ENCODE measurements at regions not wholly inside any gene's neighbourhood (a gene's known extent, or its start where the extent isn't known, plus 50 kb on each side); places are given as distances from the start of the nearest gene placed in this dataset.

GRCh38 chr9:75601280-75601679, 289.2 kb upstream of the PCSK5 start:
- no peak for DNase-seq
- no peak overlapping the region for H3K27ac Mint-ChIP-seq
- H3K36me3 Mint-ChIP-seq (ENCODE audit: low read depth): no peaks in the 10 kb centered on the region
- H3K9me3 Mint-ChIP-seq: no peaks in the 10 kb centered on the region
- H3K27me3 Mint-ChIP-seq: no peaks in the 10 kb centered on the region
- no peak overlapping the region for H3K4me3 Mint-ChIP-seq
- no peaks in the 10 kb centered on the region for H3K4me1 Mint-ChIP-seq (ENCODE audit: low read depth)

GRCh38 chr9:75602060-75602459, 288.4 kb upstream of the PCSK5 start:
- H3K36me3 Mint-ChIP-seq (ENCODE audit: low read depth): no peaks in the 10 kb centered on the region
- DNase-seq: no peak
- no peak overlapping the region for H3K27ac Mint-ChIP-seq
- H3K9me3 Mint-ChIP-seq: no peaks in the 10 kb centered on the region
- no peaks in the 10 kb centered on the region for H3K4me1 Mint-ChIP-seq (ENCODE audit: low read depth)
- H3K4me3 Mint-ChIP-seq: no peak overlapping the region
- no peaks in the 10 kb centered on the region for H3K27me3 Mint-ChIP-seq

- H3K4me1 Mint-ChIP-seq (ENCODE audit: low read depth): no peaks in the 10 kb centered on the region
- H3K36me3 Mint-ChIP-seq (ENCODE audit: low read depth): no peaks in the 10 kb centered on the region
- H3K9me3 Mint-ChIP-seq: no peaks in the 10 kb centered on the region
- H3K4me3 Mint-ChIP-seq: no peak overlapping the region
- peaks cover 2% of the 10 kb centered on the region for H3K27me3 Mint-ChIP-seq
- DNase-seq: no peak
- no peak overlapping the region for H3K27ac Mint-ChIP-seq
These were observed 285.8 kb upstream of the PCSK5 start for GRCh38 chr9:75604661-75605060.

- H3K27ac Mint-ChIP-seq: no peak overlapping the region
- no peak overlapping the region for H3K4me3 Mint-ChIP-seq
- H3K4me1 Mint-ChIP-seq (ENCODE audit: low read depth): no peaks in the 10 kb centered on the region
- H3K9me3 Mint-ChIP-seq: no peaks in the 10 kb centered on the region
- peaks cover 7% of the 10 kb centered on the region for H3K27me3 Mint-ChIP-seq
- DNase-seq: no peak
- no peaks in the 10 kb centered on the region for H3K36me3 Mint-ChIP-seq (ENCODE audit: low read depth)
These were observed 283.0 kb upstream of the PCSK5 start for GRCh38 chr9:75607521-75607920.

- DNase-seq: no peak
- Mint-ChIP-seq H3K4me3 (no peak overlapping the region), H3K9me3 (no peaks in the 10 kb centered on the region), H3K4me1 (ENCODE audit: low read depth) (no peaks in the 10 kb centered on the region), H3K36me3 (ENCODE audit: low read depth) (no peaks in the 10 kb centered on the region), H3K27ac (no peak overlapping the region), H3K27me3 (peaks cover 7% of the 10 kb centered on the region)
These were observed 281.1 kb upstream of the PCSK5 start for GRCh38 chr9:75609401-75609800.

GRCh38 chr9:75610246-75610645, 280.2 kb upstream of the PCSK5 start:
- Mint-ChIP-seq H3K9me3 (no peaks in the 10 kb centered on the region), H3K4me1 (ENCODE audit: low read depth) (no peaks in the 10 kb centered on the region), H3K27ac (no peak overlapping the region), H3K27me3 (peaks cover 8% of the 10 kb centered on the region), H3K36me3 (ENCODE audit: low read depth) (no peaks in the 10 kb centered on the region), H3K4me3 (no peak overlapping the region)
- no peak for DNase-seq

- Mint-ChIP-seq H3K4me1 (ENCODE audit: low read depth) (no peaks in the 10 kb centered on the region), H3K9me3 (no peaks in the 10 kb centered on the region), H3K36me3 (ENCODE audit: low read depth) (no peaks in the 10 kb centered on the region), H3K27ac (no peak overlapping the region), H3K27me3 (peaks cover 21% of the 10 kb centered on the region), H3K4me3 (no peak overlapping the region)
- no peak for DNase-seq
These were observed 278.3 kb upstream of the PCSK5 start for GRCh38 chr9:75612205-75612604.

- DNase-seq: no peak
These were observed 277.7 kb upstream of the PCSK5 start for GRCh38 chr9:75612754-75613153.

GRCh38 chr9:75615284-75615683, 275.2 kb upstream of the PCSK5 start:
- no peak overlapping the region for H3K4me3 Mint-ChIP-seq
- peaks cover 22% of the 10 kb centered on the region for H3K27me3 Mint-ChIP-seq
- H3K9me3 Mint-ChIP-seq: no peaks in the 10 kb centered on the region
- no peak overlapping the region for H3K27ac Mint-ChIP-seq
- DNase-seq: no peak
- H3K4me1 Mint-ChIP-seq (ENCODE audit: low read depth): no peaks in the 10 kb centered on the region
- H3K36me3 Mint-ChIP-seq (ENCODE audit: low read depth): no peaks in the 10 kb centered on the region

More at GRCh38 chr9:75612754-75613153, 277.7 kb upstream of the PCSK5 start:
- no peaks in the 10 kb centered on the region for H3K9me3 Mint-ChIP-seq
- H3K4me3 Mint-ChIP-seq: no peak overlapping the region
- H3K36me3 Mint-ChIP-seq (ENCODE audit: low read depth): no peaks in the 10 kb centered on the region
- no peak overlapping the region for H3K27ac Mint-ChIP-seq
- no peaks in the 10 kb centered on the region for H3K4me1 Mint-ChIP-seq (ENCODE audit: low read depth)
- H3K27me3 Mint-ChIP-seq: peaks cover 21% of the 10 kb centered on the region

GRCh38 chr9:75616052-75616451, 274.4 kb upstream of the PCSK5 start:
- Mint-ChIP-seq H3K4me3 (no peak overlapping the region), H3K27me3 (peaks cover 17% of the 10 kb centered on the region), H3K27ac (no peak overlapping the region), H3K9me3 (no peaks in the 10 kb centered on the region), H3K4me1 (ENCODE audit: low read depth) (no peaks in the 10 kb centered on the region), H3K36me3 (ENCODE audit: low read depth) (no peaks in the 10 kb centered on the region)
- no peak for DNase-seq

GRCh38 chr9:75616841-75617566, 273.5 kb upstream of the PCSK5 start:
- Mint-ChIP-seq H3K27ac (no peak overlapping the region), H3K4me1 (ENCODE audit: low read depth) (no peaks in the 10 kb centered on the region), H3K36me3 (ENCODE audit: low read depth) (no peaks in the 10 kb centered on the region), H3K9me3 (no peaks in the 10 kb centered on the region), H3K27me3 (peaks cover 16% of the 10 kb centered on the region), H3K4me3 (no peak overlapping the region)
- no peak for DNase-seq

- peaks cover 30% of the 10 kb centered on the region for H3K27me3 Mint-ChIP-seq
- no peak overlapping the region for H3K4me3 Mint-ChIP-seq
- H3K9me3 Mint-ChIP-seq: no peaks in the 10 kb centered on the region
- H3K36me3 Mint-ChIP-seq (ENCODE audit: low read depth): no peaks in the 10 kb centered on the region
- no peaks in the 10 kb centered on the region for H3K4me1 Mint-ChIP-seq (ENCODE audit: low read depth)
- no peak for DNase-seq
- no peak overlapping the region for H3K27ac Mint-ChIP-seq
These were observed 267.0 kb upstream of the PCSK5 start for GRCh38 chr9:75623462-75623861.

GRCh38 chr9:75624998-75625397, 265.5 kb upstream of the PCSK5 start:
- no peaks in the 10 kb centered on the region for H3K4me1 Mint-ChIP-seq (ENCODE audit: low read depth)
- DNase-seq: no peak
- no peaks in the 10 kb centered on the region for H3K36me3 Mint-ChIP-seq (ENCODE audit: low read depth)
- no peak overlapping the region for H3K4me3 Mint-ChIP-seq
- H3K27ac Mint-ChIP-seq: no peak overlapping the region
- H3K9me3 Mint-ChIP-seq: no peaks in the 10 kb centered on the region
- H3K27me3 Mint-ChIP-seq: peaks cover 30% of the 10 kb centered on the region

GRCh38 chr9:75626860-75627259, 263.6 kb upstream of the PCSK5 start:
- Mint-ChIP-seq H3K9me3 (no peaks in the 10 kb centered on the region), H3K27ac (no peak overlapping the region), H3K27me3 (peaks cover 30% of the 10 kb centered on the region), H3K4me1 (ENCODE audit: low read depth) (no peaks in the 10 kb centered on the region), H3K36me3 (ENCODE audit: low read depth) (no peaks in the 10 kb centered on the region), H3K4me3 (no peak overlapping the region)
- no peak for DNase-seq

GRCh38 chr9:75628952-75629351, 261.5 kb upstream of the PCSK5 start:
- DNase-seq: no peak
- H3K36me3 Mint-ChIP-seq (ENCODE audit: low read depth): no peaks in the 10 kb centered on the region
- no peaks in the 10 kb centered on the region for H3K4me1 Mint-ChIP-seq (ENCODE audit: low read depth)
- no peaks in the 10 kb centered on the region for H3K9me3 Mint-ChIP-seq
- H3K4me3 Mint-ChIP-seq: no peak overlapping the region
- H3K27me3 Mint-ChIP-seq: peaks cover 18% of the 10 kb centered on the region
- no peak overlapping the region for H3K27ac Mint-ChIP-seq
